HCT116 (cell line): ENCODE measurements at regions not wholly inside any gene's neighbourhood (a gene's known extent, or its start where the extent isn't known, plus 50 kb on each side); places are given as distances from the start of the nearest gene placed in this dataset.

Experiments used
- EZH2 ChIP-seq: fragments of 200-600 bp; sonication (generic); IDR thresholded peaks from 2 replicates; pipeline ENCODE4 v1.6.1; 2017; ENCODE audit warnings: antibody characterized with exemption, mixed run types
- SP1 ChIP-seq: IDR thresholded peaks from 2 replicates; pipeline ENCODE4 v1.6.1; 2012; ENCODE audit warnings: low read depth
- TF ChIP-seq, protein P1 (sequence below), 3 experiments: fragments of 200-600 bp in 1 of 3; sonication (generic) in 1 of 3; IDR thresholded peaks in 2 of 3; conservative IDR thresholded peaks in 1 of 3; 2 replicates each; pipeline ENCODE4 v1.5.1; 2012 to 2017; ENCODE audit warnings: low read depth in 2 of 3, low read length in 2 of 3, antibody characterized with exemption in 1 of 3, borderline replicate concordance in 1 of 3, control low read depth in 1 of 3, mild to moderate bottlenecking in 1 of 3, mixed read lengths in 1 of 3, mixed run types in 1 of 3, moderate library complexity in 1 of 3; ENCODE audit not compliant: insufficient read depth in 1 of 3

DNA sequence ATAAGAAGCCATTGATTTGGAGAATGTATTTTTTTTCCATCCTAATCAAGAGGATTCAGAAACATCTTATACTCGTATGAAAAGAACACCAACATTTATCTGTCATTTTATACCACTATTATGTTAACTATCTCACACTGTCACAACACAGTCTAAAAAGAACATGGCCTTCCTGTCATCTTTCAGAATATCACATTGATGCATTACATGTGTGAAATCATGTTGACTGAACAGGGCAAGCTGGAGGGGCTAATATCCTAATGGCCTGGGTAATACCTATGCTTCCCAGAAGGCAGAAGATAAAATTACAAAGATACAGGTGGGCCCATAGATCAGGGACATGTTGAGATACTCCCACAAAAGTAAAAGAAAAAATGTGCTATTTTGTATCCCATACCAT lies 611.7 kb downstream of the STIM2 start:
- no peak for TF ChIP-seq SP1
- TF ChIP-seq, protein P1, sequence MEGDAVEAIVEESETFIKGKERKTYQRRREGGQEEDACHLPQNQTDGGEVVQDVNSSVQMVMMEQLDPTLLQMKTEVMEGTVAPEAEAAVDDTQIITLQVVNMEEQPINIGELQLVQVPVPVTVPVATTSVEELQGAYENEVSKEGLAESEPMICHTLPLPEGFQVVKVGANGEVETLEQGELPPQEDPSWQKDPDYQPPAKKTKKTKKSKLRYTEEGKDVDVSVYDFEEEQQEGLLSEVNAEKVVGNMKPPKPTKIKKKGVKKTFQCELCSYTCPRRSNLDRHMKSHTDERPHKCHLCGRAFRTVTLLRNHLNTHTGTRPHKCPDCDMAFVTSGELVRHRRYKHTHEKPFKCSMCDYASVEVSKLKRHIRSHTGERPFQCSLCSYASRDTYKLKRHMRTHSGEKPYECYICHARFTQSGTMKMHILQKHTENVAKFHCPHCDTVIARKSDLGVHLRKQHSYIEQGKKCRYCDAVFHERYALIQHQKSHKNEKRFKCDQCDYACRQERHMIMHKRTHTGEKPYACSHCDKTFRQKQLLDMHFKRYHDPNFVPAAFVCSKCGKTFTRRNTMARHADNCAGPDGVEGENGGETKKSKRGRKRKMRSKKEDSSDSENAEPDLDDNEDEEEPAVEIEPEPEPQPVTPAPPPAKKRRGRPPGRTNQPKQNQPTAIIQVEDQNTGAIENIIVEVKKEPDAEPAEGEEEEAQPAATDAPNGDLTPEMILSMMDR (IDR thresholded peaks at IDR 0.05 in 2 of 3, conservative IDR thresholded peaks at IDR 0.05 in 1 of 3; ENCODE audit: borderline replicate concordance in 1 of 3, insufficient read depth in 1 of 3, low read depth in 2 of 3, low read length in 2 of 3): no peak
- TF ChIP-seq EZH2: no peak
